GM20000 (cell line): ENCODE measurements at regions not wholly inside any gene's neighbourhood (a gene's known extent, or its start where the extent isn't known, plus 50 kb on each side); places are given as distances from the start of the nearest gene placed in this dataset.

Experiments used
- DNase-seq: peaks from one replicate; pipeline ENCODE4 v3.0.0; 2012; ENCODE audit warnings: low spot score
- TF ChIP-seq, protein P1 (sequence below): IDR thresholded peaks from 2 replicates; pipeline ENCODE4 v1.5.1; 2012; ENCODE audit warnings: mild to moderate bottlenecking, control low read depth; ENCODE audit errors: extremely low read depth, missing control alignments

DNA sequence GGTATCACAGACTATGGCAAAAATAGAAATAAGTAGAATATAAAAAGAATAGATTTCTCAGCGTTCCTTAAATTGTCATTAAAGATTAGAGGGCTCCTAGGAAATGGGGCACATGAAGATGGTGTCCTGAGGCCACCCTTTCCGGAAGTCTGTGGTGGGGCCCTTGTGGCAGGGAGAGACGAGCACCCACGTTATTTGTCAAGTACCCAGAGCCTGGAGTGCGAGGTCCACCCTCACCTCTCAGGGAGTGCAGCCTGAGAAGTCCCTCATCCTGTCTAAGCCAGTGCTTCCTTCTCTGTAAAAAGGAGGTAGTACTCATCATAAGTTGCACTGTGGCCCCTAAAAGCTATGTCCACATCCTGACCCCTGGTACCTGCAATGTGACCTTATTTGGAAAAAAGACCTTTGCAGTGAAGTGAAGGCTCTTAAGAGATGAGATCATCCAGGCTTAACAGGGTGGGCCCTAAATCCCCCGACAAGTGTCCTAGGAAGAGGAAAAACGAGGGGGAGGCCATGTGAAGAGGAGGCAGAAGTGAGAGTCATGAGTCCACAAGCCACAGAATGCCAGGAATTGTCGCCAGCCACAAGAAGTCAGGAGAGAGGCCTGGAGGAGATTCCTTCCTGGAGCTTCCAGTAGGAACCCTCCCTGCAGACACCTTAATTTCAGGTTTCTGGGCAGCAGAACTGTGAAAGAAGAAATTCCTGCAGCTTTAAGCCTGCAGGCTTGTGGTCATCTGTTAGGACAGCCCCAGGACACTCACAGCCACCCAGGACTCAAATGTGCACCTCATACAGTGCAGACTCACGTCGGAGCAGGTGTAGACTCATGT, 76.8 kb upstream of the CCND1 start:
- TF ChIP-seq, protein P1, sequence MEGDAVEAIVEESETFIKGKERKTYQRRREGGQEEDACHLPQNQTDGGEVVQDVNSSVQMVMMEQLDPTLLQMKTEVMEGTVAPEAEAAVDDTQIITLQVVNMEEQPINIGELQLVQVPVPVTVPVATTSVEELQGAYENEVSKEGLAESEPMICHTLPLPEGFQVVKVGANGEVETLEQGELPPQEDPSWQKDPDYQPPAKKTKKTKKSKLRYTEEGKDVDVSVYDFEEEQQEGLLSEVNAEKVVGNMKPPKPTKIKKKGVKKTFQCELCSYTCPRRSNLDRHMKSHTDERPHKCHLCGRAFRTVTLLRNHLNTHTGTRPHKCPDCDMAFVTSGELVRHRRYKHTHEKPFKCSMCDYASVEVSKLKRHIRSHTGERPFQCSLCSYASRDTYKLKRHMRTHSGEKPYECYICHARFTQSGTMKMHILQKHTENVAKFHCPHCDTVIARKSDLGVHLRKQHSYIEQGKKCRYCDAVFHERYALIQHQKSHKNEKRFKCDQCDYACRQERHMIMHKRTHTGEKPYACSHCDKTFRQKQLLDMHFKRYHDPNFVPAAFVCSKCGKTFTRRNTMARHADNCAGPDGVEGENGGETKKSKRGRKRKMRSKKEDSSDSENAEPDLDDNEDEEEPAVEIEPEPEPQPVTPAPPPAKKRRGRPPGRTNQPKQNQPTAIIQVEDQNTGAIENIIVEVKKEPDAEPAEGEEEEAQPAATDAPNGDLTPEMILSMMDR = no peak
- no peak for DNase-seq

DNA sequence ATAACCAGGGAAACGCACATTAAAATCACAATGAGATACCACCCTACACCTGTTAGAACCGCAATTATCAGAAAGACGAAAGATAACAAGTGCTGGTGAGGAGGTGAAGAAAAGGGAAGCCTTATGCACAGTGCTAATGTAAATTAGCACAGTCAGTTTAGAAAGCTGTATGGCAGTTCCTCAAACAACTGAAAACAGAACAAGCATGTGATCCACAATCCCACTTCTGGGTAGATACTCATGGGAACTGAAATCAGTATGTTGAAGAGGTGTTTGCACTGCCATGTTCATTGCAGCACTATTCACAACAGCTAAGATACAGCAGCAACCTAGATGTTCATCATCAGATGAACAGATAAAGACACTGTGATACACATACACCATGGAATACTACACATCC, 75.0 kb upstream of the CCND1 start:
- TF ChIP-seq, protein P1 = no peak
- DNase-seq = no peak

DNA sequence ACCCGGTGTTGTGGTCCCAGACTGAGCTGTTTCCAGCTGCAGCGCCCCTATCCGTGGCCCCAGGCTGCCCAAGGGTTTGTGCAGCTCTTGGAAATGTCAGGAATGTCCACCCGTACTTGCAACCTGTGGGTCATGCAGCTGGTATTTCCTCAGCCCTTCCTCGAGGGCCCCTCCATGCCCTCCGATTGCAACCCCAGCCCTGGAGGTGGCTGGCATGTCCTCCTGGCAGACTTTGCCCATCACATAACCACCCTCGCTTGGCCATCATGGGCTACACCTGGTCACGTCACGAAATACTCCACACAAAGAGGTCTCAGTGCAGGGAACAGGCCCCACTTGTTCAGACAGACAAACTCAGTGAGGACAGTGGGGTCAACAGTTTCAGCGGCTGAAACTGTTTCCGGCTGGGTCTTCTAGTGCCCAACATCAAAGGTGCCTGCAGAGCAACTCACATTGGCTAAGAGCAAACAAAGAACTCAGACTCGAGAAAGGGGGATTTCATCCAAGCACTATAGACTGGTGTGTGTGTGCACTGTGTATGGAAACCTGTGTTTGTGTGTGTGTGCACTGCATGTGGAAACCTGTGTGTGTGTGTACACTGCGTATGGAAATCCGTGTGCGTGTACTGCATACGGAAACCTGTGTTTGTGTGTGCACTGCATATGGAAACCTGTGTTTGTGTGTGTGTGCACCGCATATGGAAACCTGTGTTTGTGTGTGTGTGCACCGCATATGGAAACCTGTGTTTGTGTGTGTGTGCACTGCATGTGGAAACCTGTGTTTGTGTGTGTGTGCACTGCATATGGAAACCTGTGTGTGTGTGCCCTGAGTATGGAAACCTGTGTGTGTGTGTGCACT, 72.8 kb upstream of the CCND1 start:
- TF ChIP-seq, protein P1 = no peak
- no peak for DNase-seq

DNA sequence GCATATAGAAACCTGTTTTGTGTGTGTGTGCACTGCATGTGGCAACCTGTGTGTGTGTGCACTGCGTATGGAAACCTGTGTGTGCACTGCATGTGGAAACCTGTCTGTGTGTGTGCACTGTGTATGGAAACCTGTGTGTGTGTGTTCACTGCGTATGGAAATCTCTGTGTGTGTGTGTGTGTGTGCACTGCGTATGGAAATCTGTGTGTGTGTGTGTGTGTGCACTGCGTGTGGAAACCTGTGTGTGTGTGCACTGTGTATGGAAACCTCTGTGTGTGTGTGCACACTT, 72.2 kb upstream of the CCND1 start:
- TF ChIP-seq, protein P1 = no peak
- DNase-seq = no peak

DNA sequence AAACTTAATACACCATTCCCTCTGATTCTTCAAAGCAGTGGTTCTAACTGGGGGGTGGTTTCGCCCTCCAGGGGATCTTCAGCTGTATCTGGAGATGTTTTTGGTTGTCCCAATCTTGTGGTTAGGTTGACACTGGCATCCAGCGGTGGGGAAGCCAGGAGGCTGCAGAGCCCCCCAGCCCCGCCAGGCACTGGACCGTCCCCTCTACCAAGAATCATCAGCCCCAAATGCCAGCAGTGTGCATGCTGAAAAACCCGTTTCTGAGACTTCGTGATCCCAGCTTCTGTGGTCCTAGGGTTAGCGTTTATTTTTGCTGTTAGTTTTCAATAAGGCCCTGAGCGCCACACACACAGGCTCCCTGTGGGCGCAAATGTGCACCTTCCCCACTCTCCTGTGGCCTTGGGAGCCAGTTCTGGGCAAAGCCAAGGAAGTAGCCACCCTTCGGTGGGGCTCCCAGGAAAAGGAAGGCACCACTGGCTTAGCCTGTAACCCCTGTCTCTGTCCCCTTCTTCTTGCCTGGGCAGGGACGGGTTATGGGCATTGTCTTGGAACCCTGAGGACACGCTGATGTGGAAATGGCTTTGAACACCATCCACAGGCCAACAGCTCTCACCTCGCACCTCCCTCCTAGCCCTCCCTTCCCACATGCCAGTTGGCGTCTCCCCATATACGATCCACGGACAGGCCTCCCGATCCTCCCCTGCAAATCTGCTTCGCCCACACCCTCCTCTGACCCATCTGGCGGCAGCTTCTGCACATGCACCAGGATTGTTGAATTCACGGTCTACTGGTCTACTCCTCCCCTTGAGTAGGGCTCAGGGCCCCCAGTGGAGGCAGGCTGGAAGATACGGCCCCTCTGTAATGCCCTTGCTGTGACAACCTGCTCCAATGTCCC, 71.4 kb upstream of the CCND1 start:
- TF ChIP-seq, protein P1 = no peak
- no peak for DNase-seq

DNA sequence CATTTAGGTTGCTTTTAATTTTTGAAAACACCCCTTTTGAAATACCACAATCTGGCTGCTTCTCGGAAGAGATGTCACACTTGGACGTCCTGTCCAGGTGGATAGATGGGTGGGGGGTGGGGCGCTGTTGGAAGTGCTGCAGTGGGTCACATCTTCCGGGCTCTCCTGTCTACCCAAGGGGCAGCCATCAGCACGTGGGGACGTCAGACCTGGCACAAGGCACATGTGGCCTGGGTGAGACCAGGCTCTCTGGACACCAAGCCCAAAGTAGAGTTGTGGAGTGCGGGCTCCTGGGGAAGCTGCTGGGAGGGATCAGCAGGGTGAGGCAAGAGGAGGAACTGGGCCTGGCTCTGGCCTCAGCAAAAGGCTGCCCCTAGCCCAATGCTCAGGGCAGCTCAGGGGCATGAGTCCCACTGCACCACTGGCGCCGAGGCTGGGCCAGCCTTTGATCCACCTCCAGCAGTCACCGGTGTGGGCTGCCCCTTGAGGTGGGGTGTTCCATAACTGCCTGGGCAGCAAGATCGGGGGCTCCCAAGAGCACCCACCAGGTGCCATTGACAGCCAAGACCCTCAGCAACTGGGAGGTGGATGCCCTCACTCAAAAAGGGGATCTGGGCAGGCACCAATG, 68.6 kb upstream of the CCND1 start:
- TF ChIP-seq, protein P1 = no peak
- DNase-seq = no peak
